ENCODE measurements at regions not wholly inside any gene's neighbourhood (a gene's known extent, or its start where the extent isn't known, plus 50 kb on each side); places are given as distances from the start of the nearest gene placed in this dataset.

GRCh38 chr5:99808657-99809230, 726.4 kb upstream of the FAM174A start:
- Histone ChIP-seq H4K20me1 (ENCODE audit: insufficient read depth) (no peaks in the 10 kb centered on the region), H3K4me3 (IDR thresholded peaks at IDR 0.05; ENCODE audit: insufficient read depth, low read depth, low read length) (no peak overlapping the region), H3K4me2 (no peak overlapping the region), H3K27ac (no peak overlapping the region), H3K36me3 (ENCODE audit: insufficient read depth) (no peaks in the 10 kb centered on the region), H3K4me1 (ENCODE audit: low read depth, poor library complexity, severe bottlenecking) (no peaks in the 10 kb centered on the region), H3K9ac (no peak overlapping the region), H3K27me3 (ENCODE audit: insufficient read depth, low read depth) (no peaks in the 10 kb centered on the region), H3K79me2 (ENCODE audit: insufficient read depth, low read depth) (no peaks in the 10 kb centered on the region), H2AFZ (ENCODE audit: low read depth) (no peak overlapping the region)
- TF ChIP-seq, protein P1, sequence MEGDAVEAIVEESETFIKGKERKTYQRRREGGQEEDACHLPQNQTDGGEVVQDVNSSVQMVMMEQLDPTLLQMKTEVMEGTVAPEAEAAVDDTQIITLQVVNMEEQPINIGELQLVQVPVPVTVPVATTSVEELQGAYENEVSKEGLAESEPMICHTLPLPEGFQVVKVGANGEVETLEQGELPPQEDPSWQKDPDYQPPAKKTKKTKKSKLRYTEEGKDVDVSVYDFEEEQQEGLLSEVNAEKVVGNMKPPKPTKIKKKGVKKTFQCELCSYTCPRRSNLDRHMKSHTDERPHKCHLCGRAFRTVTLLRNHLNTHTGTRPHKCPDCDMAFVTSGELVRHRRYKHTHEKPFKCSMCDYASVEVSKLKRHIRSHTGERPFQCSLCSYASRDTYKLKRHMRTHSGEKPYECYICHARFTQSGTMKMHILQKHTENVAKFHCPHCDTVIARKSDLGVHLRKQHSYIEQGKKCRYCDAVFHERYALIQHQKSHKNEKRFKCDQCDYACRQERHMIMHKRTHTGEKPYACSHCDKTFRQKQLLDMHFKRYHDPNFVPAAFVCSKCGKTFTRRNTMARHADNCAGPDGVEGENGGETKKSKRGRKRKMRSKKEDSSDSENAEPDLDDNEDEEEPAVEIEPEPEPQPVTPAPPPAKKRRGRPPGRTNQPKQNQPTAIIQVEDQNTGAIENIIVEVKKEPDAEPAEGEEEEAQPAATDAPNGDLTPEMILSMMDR (conservative IDR thresholded peaks at IDR 0.05; ENCODE audit: low read depth, low read length): no peak

GRCh38 chr5:99807346-99807745, 727.8 kb upstream of the FAM174A start:
- Histone ChIP-seq H3K9ac (no peak overlapping the region), H3K4me2 (no peak overlapping the region), H2AFZ (ENCODE audit: low read depth) (no peak overlapping the region), H3K79me2 (ENCODE audit: insufficient read depth, low read depth) (no peaks in the 10 kb centered on the region), H3K4me1 (ENCODE audit: low read depth, poor library complexity, severe bottlenecking) (no peaks in the 10 kb centered on the region), H3K27me3 (ENCODE audit: insufficient read depth, low read depth) (no peaks in the 10 kb centered on the region), H3K4me3 (IDR thresholded peaks at IDR 0.05; ENCODE audit: insufficient read depth, low read depth, low read length) (no peak overlapping the region), H3K36me3 (ENCODE audit: insufficient read depth) (no peaks in the 10 kb centered on the region), H4K20me1 (ENCODE audit: insufficient read depth) (no peaks in the 10 kb centered on the region), H3K27ac (no peak overlapping the region)
- TF ChIP-seq, protein P1 (conservative IDR thresholded peaks at IDR 0.05; ENCODE audit: low read depth, low read length): no peak

GRCh38 chr5:99795031-99795430, 740.1 kb upstream of the FAM174A start:
- no peaks in the 10 kb centered on the region for H3K36me3 ChIP-seq (ENCODE audit: insufficient read depth)
- no peak overlapping the region for H3K27ac ChIP-seq
- no peak overlapping the region for H3K4me3 ChIP-seq (IDR thresholded peaks at IDR 0.05; ENCODE audit: insufficient read depth, low read depth, low read length)
- no peaks in the 10 kb centered on the region for H3K4me1 ChIP-seq (ENCODE audit: low read depth, poor library complexity, severe bottlenecking)
- no peak overlapping the region for H3K4me2 ChIP-seq
- TF ChIP-seq, protein P1 (conservative IDR thresholded peaks at IDR 0.05; ENCODE audit: low read depth, low read length): no peak
- H2AFZ ChIP-seq (ENCODE audit: low read depth): no peak overlapping the region
- H3K79me2 ChIP-seq (ENCODE audit: insufficient read depth, low read depth): no peaks in the 10 kb centered on the region
- H3K9ac ChIP-seq: no peak overlapping the region
- H3K27me3 ChIP-seq (ENCODE audit: insufficient read depth, low read depth): no peaks in the 10 kb centered on the region
- no peaks in the 10 kb centered on the region for H4K20me1 ChIP-seq (ENCODE audit: insufficient read depth)

DNA sequence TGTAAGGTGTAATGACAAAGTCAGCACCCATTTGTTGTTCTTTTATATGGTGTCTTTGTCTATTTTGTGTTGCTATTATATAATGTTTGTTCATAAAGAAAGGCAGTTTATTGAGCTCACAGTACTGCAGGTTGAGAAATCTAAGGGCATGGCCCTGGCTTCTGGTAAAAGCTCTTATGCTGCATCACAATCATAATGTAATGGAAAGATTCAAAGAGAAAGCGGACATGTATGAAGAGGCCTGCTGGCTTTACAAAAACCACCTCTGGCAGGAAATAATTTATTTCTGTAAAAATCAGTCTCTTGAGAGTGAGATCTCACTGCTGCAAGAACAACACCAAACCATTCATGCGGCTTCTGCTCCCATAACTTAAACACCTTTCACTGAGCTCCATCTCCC, 746.7 kb upstream of the FAM174A start:
- TF ChIP-seq, protein P1 (conservative IDR thresholded peaks at IDR 0.05; ENCODE audit: low read depth, low read length): no peak
- no peaks in the 10 kb centered on the region for H3K4me1 ChIP-seq (ENCODE audit: low read depth, poor library complexity, severe bottlenecking)
- no peak overlapping the region for H2AFZ ChIP-seq (ENCODE audit: low read depth)

More for the DNA sequence above, 746.7 kb upstream of the FAM174A start:
- no peak overlapping the region for H3K27ac ChIP-seq
- H3K9ac ChIP-seq: no peak overlapping the region
- no peak overlapping the region for H3K4me3 ChIP-seq (IDR thresholded peaks at IDR 0.05; ENCODE audit: insufficient read depth, low read depth, low read length)
- no peaks in the 10 kb centered on the region for H4K20me1 ChIP-seq (ENCODE audit: insufficient read depth)
- H3K36me3 ChIP-seq (ENCODE audit: insufficient read depth): no peaks in the 10 kb centered on the region
- no peaks in the 10 kb centered on the region for H3K27me3 ChIP-seq (ENCODE audit: insufficient read depth, low read depth)
- no peaks in the 10 kb centered on the region for H3K79me2 ChIP-seq (ENCODE audit: insufficient read depth, low read depth)
- no peak overlapping the region for H3K4me2 ChIP-seq

Measured in KMS-11 (cell line).